HepG2 (cell line): ENCODE measurements at regions not wholly inside any gene's neighbourhood (a gene's known extent, or its start where the extent isn't known, plus 50 kb on each side); places are given as distances from the start of the nearest gene placed in this dataset.

Experiments
- ATAC-seq: fragments of 200-7000 bp; cut with Tn5 transposase; 3 replicates; pipeline ENCODE4 v1.9.1; 2020; ENCODE audit warnings: mild to moderate bottlenecking, moderate library complexity
- BruUV-seq: library from RNA; stranded (reverse); fragments of 400-500 nt; replicated peaks from 2 replicates; lab custom pipeline; 2021; lab: Mats Ljungman, UMichigan
- CTCF ChIA-PET: fragments of 300-600 bp; formaldehyde crosslinking; extraction: SDS; loops from one replicate; lab custom pipeline; 2021; ENCODE audit warnings: low total read pairs, inconsistent platforms, low intra/inter-chr PET ratio; lab: Yijun Ruan, JAX
- POLR2A ChIA-PET: fragments of 350-600 bp; sonication (Branson Sonifier 250); formaldehyde crosslinking; loops from one replicate; lab custom pipeline; 2020; ENCODE audit warnings: antibody characterized with exemption, inconsistent platforms; lab: Yijun Ruan, JAX
- DNase-seq: peaks from one replicate; pipeline ENCODE4 v3.0.0-alpha.2; 2015; ENCODE audit warnings: low spot score
- FAIRE-seq: peaks from 3 replicates; lab custom pipeline; 2011; peaks lifted over from hg19 to GRCh38; lab: Jason Lieb, UNC
- H2AFZ ChIP-seq: one replicate; pipeline ENCODE4 v1.6.1; 2011; ENCODE audit warnings: low read length, inconsistent platforms
- H3K27ac ChIP-seq: fragments of 300-600 bp; 3 replicates; pipeline ENCODE4 v1.8.0; 2011; ENCODE audit warnings: mixed run types, mild to moderate bottlenecking, mixed read lengths, low read length, inconsistent platforms; ENCODE audit not compliant: insufficient read depth; ENCODE audit errors: extremely low read length
- H3K27me3 ChIP-seq, 2 experiments: fragments of 200-600 bp in 1 of 2; 2 replicates in 1 of 2; 3 replicates in 1 of 2; pipeline versions ENCODE4 v1.6.0 to v1.8.0; 2011; ENCODE audit warnings: low read length in 2 of 2, mild to moderate bottlenecking in 2 of 2, moderate library complexity in 2 of 2, inconsistent platforms in 1 of 2; ENCODE audit not compliant: insufficient read depth in 2 of 2, control insufficient read depth in 1 of 2
- H3K36me3 ChIP-seq, 2 experiments: fragments of 200-600 bp in 1 of 2; replicated peaks in 1 of 2; 2 replicates in 1 of 2; 3 replicates in 1 of 2; pipeline versions ENCODE4 v1.5.1 to v1.8.0; 2011; ENCODE audit warnings: low read length in 2 of 2, inconsistent platforms in 1 of 2; ENCODE audit not compliant: insufficient read depth in 2 of 2, control insufficient read depth in 1 of 2
- H3K4me1 ChIP-seq: 2 replicates; pipeline ENCODE4 v1.5.1; 2012; ENCODE audit warnings: low read length, inconsistent platforms; ENCODE audit not compliant: insufficient read depth
- H3K4me2 ChIP-seq: 2 replicates; pipeline ENCODE4 v1.6.0; 2011; ENCODE audit warnings: low read depth, low read length, inconsistent platforms
- H3K4me3 ChIP-seq, 3 experiments: fragments of 200-600 bp in 1 of 3; sonication (generic), shearing (Covaris generic) in 1 of 3; replicated peaks in 1 of 3; 2 replicates each; pipeline ENCODE4 v1.5.1; 2011 to 2016; ENCODE audit warnings: low read length in 3 of 3, inconsistent platforms in 2 of 3, low read depth in 2 of 3, mild to moderate bottlenecking in 2 of 3, control low read depth in 1 of 3, mixed read lengths in 1 of 3; ENCODE audit not compliant: insufficient read depth in 1 of 3
- H3K79me2 ChIP-seq: one replicate; pipeline ENCODE4 v1.6.1; 2011; ENCODE audit warnings: low read length, inconsistent platforms; ENCODE audit not compliant: insufficient read depth
- H3K9ac ChIP-seq: 2 replicates; pipeline ENCODE4 v1.6.0; 2011; ENCODE audit warnings: mild to moderate bottlenecking, low read depth, low read length, inconsistent platforms; ENCODE audit not compliant: insufficient read depth
- H3K9me3 ChIP-seq: 2 replicates; pipeline ENCODE4 v1.5.1; 2012; ENCODE audit warnings: mild to moderate bottlenecking, low read length
- H4K20me1 ChIP-seq: 2 replicates; pipeline ENCODE4 v1.6.0; 2011; ENCODE audit warnings: inconsistent platforms, mild to moderate bottlenecking, low read length, moderate library complexity; ENCODE audit not compliant: insufficient read depth
- ATRX ChIP-seq: sonication (generic); formaldehyde crosslinking; IDR thresholded peaks from 2 replicates; pipeline ENCODE4 v1.4.0; 2020; ENCODE audit warnings: missing genetic modification reagents, borderline replicate concordance
- ELF3 ChIP-seq: IDR thresholded peaks from 2 replicates; pipeline ENCODE4 v1.6.1; 2016; ENCODE audit warnings: missing genetic modification reagents, missing compliant biosample characterization
- KLF16 ChIP-seq, 2 experiments: sonication (generic) in 1 of 2; formaldehyde crosslinking in 1 of 2; IDR thresholded peaks; 2 replicates each; pipeline versions ENCODE4 v1.6.1 to v1.8.0; 2016 to 2023; ENCODE audit warnings: missing genetic modification reagents in 2 of 2, missing compliant biosample characterization in 1 of 2
- LCORL ChIP-seq, 2 experiments: fragments of 450-650 bp in 1 of 2; sonication (generic) in 1 of 2; formaldehyde crosslinking in 1 of 2; IDR thresholded peaks; 2 replicates each; pipeline versions ENCODE4 v1.5.0 to v1.6.1; 2017 to 2020; ENCODE audit warnings: antibody characterized with exemption in 1 of 2, missing genetic modification reagents in 1 of 2
- MTA3 ChIP-seq: sonication (generic); formaldehyde crosslinking; IDR thresholded peaks from 2 replicates; pipeline ENCODE4 v1.4.0; 2020; ENCODE audit warnings: missing genetic modification reagents
- TAF1 ChIP-seq: sonication (generic); formaldehyde crosslinking; IDR thresholded peaks from 2 replicates; pipeline ENCODE4 v1.4.0; 2020; ENCODE audit warnings: missing genetic modification reagents
- ZNF12 ChIP-seq: sonication (generic); formaldehyde crosslinking; IDR thresholded peaks from 2 replicates; pipeline ENCODE4 v1.5.0; 2020; ENCODE audit warnings: missing genetic modification reagents
- WGBS: methylation state at CpG from one replicate; pipeline ENCODE4 v1.1.6; 2017; ENCODE audit warnings: low lambda C conversion rate; 5-methylcytosine and 5-hydroxymethylcytosine counted together
- in situ Hi-C: cut with HindIII; loops from 2 replicates; pipeline ENCODE4 v1.10.0; 2017; ENCODE audit warnings: low pct_unique_long_range_greater_than_20kb; ENCODE audit not compliant: extremely low pct_ligation_motif_present
- intact Hi-C: fragments of 100-400 bp; cut with micrococcal nuclease; formaldehyde crosslinking; loops from one replicate; pipeline ENCODE4 v1.10.0; 2022; ENCODE audit not compliant: unreplicated experiment
- TF ChIP-seq, protein P1 (sequence below): sonication (generic); formaldehyde crosslinking; IDR thresholded peaks from 2 replicates; pipeline ENCODE4 v1.8.0; 2022; ENCODE audit warnings: mild to moderate bottlenecking, missing genetic modification reagents; ENCODE audit not compliant: insufficient replicate concordance
- TF ChIP-seq, protein P2 (sequence below): sonication (generic); formaldehyde crosslinking; IDR thresholded peaks from 2 replicates; pipeline ENCODE4 v1.4.0; 2020; ENCODE audit warnings: missing genetic modification reagents, low read depth, mild to moderate bottlenecking, borderline replicate concordance
- TF ChIP-seq, protein P3 (sequence below): sonication (generic); formaldehyde crosslinking; IDR thresholded peaks from 2 replicates; pipeline ENCODE4 v1.9.0; 2021; ENCODE audit warnings: missing genetic modification reagents, borderline replicate concordance
- TF ChIP-seq, protein P4 (sequence below): sonication (generic); formaldehyde crosslinking; IDR thresholded peaks from 2 replicates; pipeline ENCODE4 v1.5.1; 2020; ENCODE audit warnings: mild to moderate bottlenecking, missing genetic modification reagents, moderate library complexity

DNA sequence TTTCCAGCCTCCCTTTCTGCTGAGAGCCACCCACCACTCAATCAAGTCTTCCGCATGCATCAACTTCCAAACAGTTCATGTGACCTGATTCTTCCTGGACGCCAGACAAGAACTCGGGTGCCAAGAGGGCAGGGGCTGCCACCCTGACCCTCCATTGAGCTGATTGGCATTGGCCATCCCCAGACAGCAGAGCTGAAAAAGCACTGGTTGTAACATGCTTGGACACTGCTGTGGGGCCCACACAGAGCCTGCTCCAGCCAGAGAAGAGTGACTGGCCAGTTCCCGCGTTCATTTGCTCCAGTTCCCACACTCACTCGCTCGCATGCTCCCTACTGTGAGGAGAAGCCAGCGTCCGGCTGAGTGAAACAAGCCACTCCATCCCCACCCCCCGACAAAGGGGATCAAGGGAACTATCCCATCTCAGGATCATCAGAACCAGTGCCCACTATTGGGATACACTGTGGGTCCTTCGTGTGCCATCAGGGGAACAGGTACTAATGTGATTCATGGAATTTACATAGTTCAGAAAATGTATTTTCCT is 420.3 kb downstream of the NPHP4 start (continued):
- TF ChIP-seq, protein P1, sequence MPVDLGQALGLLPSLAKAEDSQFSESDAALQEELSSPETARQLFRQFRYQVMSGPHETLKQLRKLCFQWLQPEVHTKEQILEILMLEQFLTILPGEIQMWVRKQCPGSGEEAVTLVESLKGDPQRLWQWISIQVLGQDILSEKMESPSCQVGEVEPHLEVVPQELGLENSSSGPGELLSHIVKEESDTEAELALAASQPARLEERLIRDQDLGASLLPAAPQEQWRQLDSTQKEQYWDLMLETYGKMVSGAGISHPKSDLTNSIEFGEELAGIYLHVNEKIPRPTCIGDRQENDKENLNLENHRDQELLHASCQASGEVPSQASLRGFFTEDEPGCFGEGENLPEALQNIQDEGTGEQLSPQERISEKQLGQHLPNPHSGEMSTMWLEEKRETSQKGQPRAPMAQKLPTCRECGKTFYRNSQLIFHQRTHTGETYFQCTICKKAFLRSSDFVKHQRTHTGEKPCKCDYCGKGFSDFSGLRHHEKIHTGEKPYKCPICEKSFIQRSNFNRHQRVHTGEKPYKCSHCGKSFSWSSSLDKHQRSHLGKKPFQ: no peak
- TF ChIP-seq TAF1 (CRISPR knock-in tag): no peak
- TF ChIP-seq, all 625 proteins: peak for 0

DNA sequence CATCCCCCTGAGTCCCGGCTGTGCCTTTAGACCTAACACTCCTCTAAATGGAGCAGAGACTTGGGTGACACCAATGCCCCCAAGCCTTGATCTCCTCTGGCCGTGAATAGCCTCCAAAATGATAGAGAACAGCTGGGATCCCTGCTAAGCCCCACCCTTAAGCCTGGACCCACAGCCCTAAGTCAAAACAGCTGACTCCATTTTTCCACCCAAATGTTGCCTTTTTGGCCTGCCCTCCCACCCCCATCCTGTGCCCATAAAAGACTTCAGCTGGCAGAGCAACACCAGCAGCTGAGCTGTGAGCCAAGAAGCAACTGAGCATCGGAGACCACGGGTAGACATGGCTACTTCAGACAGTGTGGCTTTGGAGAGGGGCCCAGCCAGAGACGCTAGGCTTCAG is 420.8 kb downstream of the NPHP4 start:
- Histone ChIP-seq H3K36me3 (no peaks in the 10 kb centered on the region), H3K9ac (no peak overlapping the region), H3K27ac (no peak overlapping the region), H3K79me2 (no peaks in the 10 kb centered on the region), H3K27me3 (no peaks in the 10 kb centered on the region), H2AFZ (no peak overlapping the region), H3K4me3 (no peak overlapping the region), H3K4me2 (no peak overlapping the region), H3K9me3 (peaks cover 15% of the 10 kb centered on the region), H4K20me1 (no peaks in the 10 kb centered on the region), H3K4me1 (no peaks in the 10 kb centered on the region)
- in situ Hi-C loops: no loop called here
- no peak for DNase-seq
- TF ChIP-seq ZNF12 (CRISPR knock-in tag) (no peak), ELF3 (CRISPR knock-in tag) (no peak), KLF16 (CRISPR knock-in tag; IDR thresholded peaks at IDR 0.05) (no peak), MTA3 (CRISPR knock-in tag) (no peak), LCORL (IDR thresholded peaks at IDR 0.05) (no peak), LCORL (CRISPR knock-in tag; IDR thresholded peaks at IDR 0.05) (no peak), ATRX (CRISPR knock-in tag) (no peak)
- TF ChIP-seq, protein P2, sequence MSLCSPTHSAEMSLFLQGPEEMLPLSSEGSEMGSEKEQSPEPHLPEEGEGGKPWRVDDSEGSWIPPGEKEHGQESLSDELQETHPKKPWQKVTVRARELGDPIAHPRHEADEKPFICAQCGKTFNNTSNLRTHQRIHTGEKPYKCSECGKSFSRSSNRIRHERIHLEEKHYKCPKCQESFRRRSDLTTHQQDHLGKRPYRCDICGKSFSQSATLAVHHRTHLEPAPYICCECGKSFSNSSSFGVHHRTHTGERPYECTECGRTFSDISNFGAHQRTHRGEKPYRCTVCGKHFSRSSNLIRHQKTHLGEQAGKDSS: no peak
- TF ChIP-seq, protein P3, sequence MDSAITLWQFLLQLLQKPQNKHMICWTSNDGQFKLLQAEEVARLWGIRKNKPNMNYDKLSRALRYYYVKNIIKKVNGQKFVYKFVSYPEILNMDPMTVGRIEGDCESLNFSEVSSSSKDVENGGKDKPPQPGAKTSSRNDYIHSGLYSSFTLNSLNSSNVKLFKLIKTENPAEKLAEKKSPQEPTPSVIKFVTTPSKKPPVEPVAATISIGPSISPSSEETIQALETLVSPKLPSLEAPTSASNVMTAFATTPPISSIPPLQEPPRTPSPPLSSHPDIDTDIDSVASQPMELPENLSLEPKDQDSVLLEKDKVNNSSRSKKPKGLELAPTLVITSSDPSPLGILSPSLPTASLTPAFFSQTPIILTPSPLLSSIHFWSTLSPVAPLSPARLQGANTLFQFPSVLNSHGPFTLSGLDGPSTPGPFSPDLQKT (CRISPR knock-in tag): no peak
- TF ChIP-seq, protein P4, sequence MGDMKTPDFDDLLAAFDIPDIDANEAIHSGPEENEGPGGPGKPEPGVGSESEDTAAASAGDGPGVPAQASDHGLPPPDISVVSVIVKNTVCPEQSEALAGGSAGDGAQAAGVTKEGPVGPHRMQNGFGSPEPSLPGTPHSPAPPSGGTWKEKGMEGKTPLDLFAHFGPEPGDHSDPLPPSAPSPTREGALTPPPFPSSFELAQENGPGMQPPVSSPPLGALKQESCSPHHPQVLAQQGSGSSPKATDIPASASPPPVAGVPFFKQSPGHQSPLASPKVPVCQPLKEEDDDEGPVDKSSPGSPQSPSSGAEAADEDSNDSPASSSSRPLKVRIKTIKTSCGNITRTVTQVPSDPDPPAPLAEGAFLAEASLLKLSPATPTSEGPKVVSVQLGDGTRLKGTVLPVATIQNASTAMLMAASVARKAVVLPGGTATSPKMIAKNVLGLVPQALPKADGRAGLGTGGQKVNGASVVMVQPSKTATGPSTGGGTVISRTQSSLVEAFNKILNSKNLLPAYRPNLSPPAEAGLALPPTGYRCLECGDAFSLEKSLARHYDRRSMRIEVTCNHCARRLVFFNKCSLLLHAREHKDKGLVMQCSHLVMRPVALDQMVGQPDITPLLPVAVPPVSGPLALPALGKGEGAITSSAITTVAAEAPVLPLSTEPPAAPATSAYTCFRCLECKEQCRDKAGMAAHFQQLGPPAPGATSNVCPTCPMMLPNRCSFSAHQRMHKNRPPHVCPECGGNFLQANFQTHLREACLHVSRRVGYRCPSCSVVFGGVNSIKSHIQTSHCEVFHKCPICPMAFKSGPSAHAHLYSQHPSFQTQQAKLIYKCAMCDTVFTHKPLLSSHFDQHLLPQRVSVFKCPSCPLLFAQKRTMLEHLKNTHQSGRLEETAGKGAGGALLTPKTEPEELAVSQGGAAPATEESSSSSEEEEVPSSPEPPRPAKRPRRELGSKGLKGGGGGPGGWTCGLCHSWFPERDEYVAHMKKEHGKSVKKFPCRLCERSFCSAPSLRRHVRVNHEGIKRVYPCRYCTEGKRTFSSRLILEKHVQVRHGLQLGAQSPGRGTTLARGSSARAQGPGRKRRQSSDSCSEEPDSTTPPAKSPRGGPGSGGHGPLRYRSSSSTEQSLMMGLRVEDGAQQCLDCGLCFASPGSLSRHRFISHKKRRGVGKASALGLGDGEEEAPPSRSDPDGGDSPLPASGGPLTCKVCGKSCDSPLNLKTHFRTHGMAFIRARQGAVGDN: no peak
- ChIA-PET CTCF (no interaction called here), POLR2A (no interaction called here)
- WGBS: 2% methylated on average over 5 of the region's 5 CpGs
- no TSS peak for BruUV-seq
- intact Hi-C loops: no loop called here
- no peak for ATAC-seq
- no peak for FAIRE-seq
